GM12878 (cell line): ENCODE measurements at regions not wholly inside any gene's neighbourhood (a gene's known extent, or its start where the extent isn't known, plus 50 kb on each side); places are given as distances from the start of the nearest gene placed in this dataset.

Source experiments
- ATAC-seq: fragments of 200-7000 bp; cut with Tn5 transposase; 3 replicates; pipeline ENCODE4 v1.9.1; 2020; ENCODE audit warnings: mild to moderate bottlenecking, moderate library complexity
- BruUV-seq: library from RNA; stranded (reverse); fragments of 400-500 nt; replicated peaks from 2 replicates; lab custom pipeline; 2021; lab: Mats Ljungman, UMichigan
- CTCF ChIA-PET: fragments of 300-600 bp; sonication (Branson Sonifier 250); formaldehyde crosslinking; extraction: SDS; loops from one replicate; lab custom pipeline; 2021; ENCODE audit warnings: inconsistent platforms; lab: Yijun Ruan, JAX
- POLR2A ChIA-PET: fragments of 350-600 bp; formaldehyde crosslinking; extraction: SDS; loops from one replicate; lab custom pipeline; 2021; ENCODE audit warnings: inconsistent platforms; lab: Charles Lee
- RAD21 ChIA-PET: fragments of 300-600 bp; sonication (Branson Sonifier 250); formaldehyde crosslinking; loops from one replicate; lab custom pipeline; 2023; ENCODE audit warnings: antibody characterized with exemption; ENCODE audit not compliant: unreplicated experiment; lab: Charles Lee
- SMC1A ChIA-PET: fragments of 300-600 bp; sonication (Branson Sonifier 250); formaldehyde crosslinking; loops from one replicate; lab custom pipeline; 2023; ENCODE audit not compliant: unreplicated experiment, uncharacterized antibody; lab: Charles Lee
- DNase-seq: peaks from one replicate; pipeline ENCODE4 v3.0.0-alpha.2; 2011; ENCODE audit warnings: low read depth, low spot score
- FAIRE-seq: peaks from 3 replicates; lab custom pipeline; 2011; peaks lifted over from hg19 to GRCh38; lab: Jason Lieb, UNC
- H2AFZ ChIP-seq: 2 replicates; pipeline ENCODE4 v1.6.0; 2011; ENCODE audit warnings: low read depth, low read length, control low read depth; ENCODE audit not compliant: control insufficient read depth
- H3K27ac ChIP-seq: 2 replicates; pipeline ENCODE4 v1.5.1; 2011; ENCODE audit warnings: control low read depth; ENCODE audit not compliant: control insufficient read depth, insufficient read depth
- H3K27me3 ChIP-seq, 2 experiments: replicated peaks in 1 of 2; 2 replicates each; pipeline versions ENCODE4 v1.6.0 to v1.6.1; 2011; ENCODE audit warnings: low read length in 1 of 2; ENCODE audit not compliant: control insufficient read depth in 2 of 2, insufficient read depth in 2 of 2
- H3K36me3 ChIP-seq, 2 experiments: 2 replicates each; pipeline ENCODE4 v1.5.1; 2011; ENCODE audit warnings: low read length in 1 of 2; ENCODE audit not compliant: control insufficient read depth in 2 of 2, insufficient read depth in 2 of 2
- H3K4me1 ChIP-seq: 2 replicates; pipeline ENCODE4 v1.6.1; 2011; ENCODE audit warnings: mild to moderate bottlenecking, low read length, moderate library complexity, mixed read lengths; ENCODE audit not compliant: control insufficient read depth, insufficient read depth
- H3K4me2 ChIP-seq: 2 replicates; pipeline ENCODE4 v1.6.0; 2011; ENCODE audit warnings: control low read depth; ENCODE audit not compliant: control insufficient read depth, insufficient read depth
- H3K4me3 ChIP-seq: fragments of 200-600 bp; sonication (generic); 2 replicates; pipeline ENCODE4 v1.5.1; 2016
- H3K79me2 ChIP-seq: 2 replicates; pipeline ENCODE4 v1.6.0; 2011; ENCODE audit warnings: low read length; ENCODE audit not compliant: control insufficient read depth, insufficient read depth
- H3K9ac ChIP-seq: 2 replicates; pipeline ENCODE4 v1.8.0; 2011; ENCODE audit warnings: low read length, control low read depth, mixed read lengths; ENCODE audit not compliant: control insufficient read depth, insufficient read depth
- H3K9me3 ChIP-seq: replicated peaks from 3 replicates; pipeline ENCODE4 v1.5.1; 2011; ENCODE audit warnings: mild to moderate bottlenecking, low read length; ENCODE audit not compliant: control insufficient read depth, insufficient read depth
- H4K20me1 ChIP-seq: 2 replicates; pipeline ENCODE4 v1.6.0; 2011; ENCODE audit not compliant: control insufficient read depth, insufficient read depth
- CHD2 ChIP-seq: IDR thresholded peaks from 2 replicates; pipeline ENCODE4 v1.6.1; 2011; ENCODE audit warnings: low read depth, low read length, improper control_type of control experiment, borderline replicate concordance
- ETV6 ChIP-seq, 2 experiments: fragments of 450-650 bp in 1 of 2; IDR thresholded peaks in 1 of 2; conservative IDR thresholded peaks in 1 of 2; 2 replicates each; pipeline ENCODE4 v1.6.1; 2014; ENCODE audit warnings: antibody characterized with exemption in 1 of 2, borderline replicate concordance in 1 of 2, low read depth in 1 of 2, mild to moderate bottlenecking in 1 of 2, moderate library complexity in 1 of 2
- IRF4 ChIP-seq: IDR thresholded peaks from 2 replicates; pipeline ENCODE4 v1.6.1; 2011; ENCODE audit warnings: low read depth, low read length
- NBN ChIP-seq: fragments of 450-650 bp; IDR thresholded peaks from 2 replicates; pipeline ENCODE4 v1.6.1; 2016
- NFYB ChIP-seq: IDR thresholded peaks from 2 replicates; pipeline ENCODE4 v1.6.1; 2011; ENCODE audit warnings: low read depth, mild to moderate bottlenecking, low read length, improper control_type of control experiment, moderate library complexity; ENCODE audit not compliant: insufficient read depth
- NRF1 ChIP-seq: conservative IDR thresholded peaks from 2 replicates; pipeline ENCODE4 v1.6.1; 2011; ENCODE audit warnings: mild to moderate bottlenecking, low read depth, low read length, improper control_type of control experiment
- SIN3A ChIP-seq: IDR thresholded peaks from 2 replicates; pipeline ENCODE4 v1.6.1; 2012; ENCODE audit warnings: low read depth, low read length, improper control_type of control experiment
- SIX5 ChIP-seq: IDR thresholded peaks from 2 replicates; pipeline ENCODE4 v1.6.1; 2011; ENCODE audit warnings: mild to moderate bottlenecking, low read depth, low read length, moderate library complexity; ENCODE audit not compliant: severe bottlenecking
- SMARCA5 ChIP-seq: fragments of 450-650 bp; IDR thresholded peaks from 2 replicates; pipeline ENCODE4 v1.6.1; 2017; ENCODE audit warnings: mild to moderate bottlenecking
- SMC3 ChIP-seq: IDR thresholded peaks from 2 replicates; pipeline ENCODE4 v1.6.1; 2011; ENCODE audit warnings: low read length, improper control_type of control experiment, borderline replicate concordance
- STAT1 ChIP-seq: fragments of 450-650 bp; conservative IDR thresholded peaks from 2 replicates; pipeline ENCODE4 v1.6.1; 2014; ENCODE audit warnings: antibody characterized with exemption, mild to moderate bottlenecking
- SUZ12 ChIP-seq: fragments of 200-600 bp; sonication (generic); IDR thresholded peaks from one replicate; pipeline ENCODE4 v1.6.1; 2018; ENCODE audit warnings: antibody characterized with exemption, mild to moderate bottlenecking; ENCODE audit not compliant: unreplicated experiment
- TBL1XR1 ChIP-seq: IDR thresholded peaks from 2 replicates; pipeline ENCODE4 v1.6.1; 2012; ENCODE audit warnings: low read depth, low read length, improper control_type of control experiment
- YBX1 ChIP-seq: fragments of 450-650 bp; IDR thresholded peaks from 2 replicates; pipeline ENCODE4 v1.6.1; 2016; ENCODE audit warnings: antibody characterized with exemption
- WGBS: methylation state at CpG from one replicate; pipeline ENCODE4 v1.1.6; 2016; ENCODE audit warnings: low lambda C conversion rate; ENCODE audit not compliant: insufficient replicate concordance, insufficient coverage; ENCODE audit errors: missing lambda C conversion rate; 5-methylcytosine and 5-hydroxymethylcytosine counted together
- in situ Hi-C: fragments of 300-500 bp; cut with MboI; formaldehyde crosslinking; loops from 9 replicates; pipeline ENCODE4 v1.14.3; 2018; ENCODE audit warnings: mixed read lengths
- intact Hi-C: fragments of 100-400 bp; cut with micrococcal nuclease; formaldehyde crosslinking; loops from one replicate; pipeline ENCODE4 v1.14.2; 2022; ENCODE audit not compliant: unreplicated experiment
- TF ChIP-seq, protein P1 (sequence below), 3 experiments: IDR thresholded peaks in 2 of 3; conservative IDR thresholded peaks in 1 of 3; 2 replicates each; pipeline ENCODE4 v1.5.1; 2011; ENCODE audit warnings: low read depth in 3 of 3, low read length in 3 of 3, mild to moderate bottlenecking in 3 of 3, control low read depth in 2 of 3, moderate library complexity in 2 of 3, inconsistent platforms in 1 of 3, mixed read lengths in 1 of 3; ENCODE audit not compliant: control insufficient read depth in 2 of 3, insufficient read depth in 1 of 3; ENCODE audit errors: extremely low read depth in 1 of 3
- TF ChIP-seq, protein P2 (sequence below): IDR thresholded peaks from 2 replicates; pipeline ENCODE4 v1.6.1; 2011; ENCODE audit warnings: low read depth, low read length, improper control_type of control experiment, borderline replicate concordance
- TF ChIP-seq, protein P3 (sequence below): fragments of 450-650 bp; IDR thresholded peaks from 2 replicates; pipeline ENCODE4 v1.6.1; 2017; ENCODE audit warnings: mild to moderate bottlenecking, moderate library complexity

DNA sequence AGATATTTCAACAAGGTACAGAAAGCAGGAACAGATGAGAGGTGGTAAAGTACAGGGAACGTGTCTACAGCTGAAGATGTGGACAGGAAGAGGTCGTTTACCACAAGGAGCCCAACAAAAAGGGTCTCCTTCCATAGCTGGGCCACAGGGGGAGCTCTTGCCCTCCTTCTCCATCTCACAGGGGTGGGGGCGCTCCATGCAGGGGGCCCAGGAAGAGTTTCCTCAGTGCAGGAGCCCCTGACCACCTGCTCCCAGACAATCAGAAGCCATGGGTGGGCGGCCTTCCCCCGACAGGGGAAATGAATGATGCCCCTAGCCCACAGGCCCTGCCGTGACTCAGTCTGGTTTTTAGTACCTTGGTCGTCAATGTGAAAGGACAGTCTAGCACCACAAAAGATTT is 163.6 kb upstream of the ZNF516 start (continued):
- TF ChIP-seq, protein P1, sequence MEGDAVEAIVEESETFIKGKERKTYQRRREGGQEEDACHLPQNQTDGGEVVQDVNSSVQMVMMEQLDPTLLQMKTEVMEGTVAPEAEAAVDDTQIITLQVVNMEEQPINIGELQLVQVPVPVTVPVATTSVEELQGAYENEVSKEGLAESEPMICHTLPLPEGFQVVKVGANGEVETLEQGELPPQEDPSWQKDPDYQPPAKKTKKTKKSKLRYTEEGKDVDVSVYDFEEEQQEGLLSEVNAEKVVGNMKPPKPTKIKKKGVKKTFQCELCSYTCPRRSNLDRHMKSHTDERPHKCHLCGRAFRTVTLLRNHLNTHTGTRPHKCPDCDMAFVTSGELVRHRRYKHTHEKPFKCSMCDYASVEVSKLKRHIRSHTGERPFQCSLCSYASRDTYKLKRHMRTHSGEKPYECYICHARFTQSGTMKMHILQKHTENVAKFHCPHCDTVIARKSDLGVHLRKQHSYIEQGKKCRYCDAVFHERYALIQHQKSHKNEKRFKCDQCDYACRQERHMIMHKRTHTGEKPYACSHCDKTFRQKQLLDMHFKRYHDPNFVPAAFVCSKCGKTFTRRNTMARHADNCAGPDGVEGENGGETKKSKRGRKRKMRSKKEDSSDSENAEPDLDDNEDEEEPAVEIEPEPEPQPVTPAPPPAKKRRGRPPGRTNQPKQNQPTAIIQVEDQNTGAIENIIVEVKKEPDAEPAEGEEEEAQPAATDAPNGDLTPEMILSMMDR (IDR thresholded peaks at IDR 0.05 in 2 of 3, conservative IDR thresholded peaks at IDR 0.05 in 1 of 3; ENCODE audit: control insufficient read depth in 2 of 3, extremely low read depth in 1 of 3, insufficient read depth in 1 of 3, low read depth in 3 of 3, low read length in 3 of 3): peak; percentile 22 to 42 (median 42); a peak in 5 of 6 replicates
- no peak for TF ChIP-seq SIN3A
- TF ChIP-seq IRF4: no peak
- no peak for TF ChIP-seq NFYB

DNA sequence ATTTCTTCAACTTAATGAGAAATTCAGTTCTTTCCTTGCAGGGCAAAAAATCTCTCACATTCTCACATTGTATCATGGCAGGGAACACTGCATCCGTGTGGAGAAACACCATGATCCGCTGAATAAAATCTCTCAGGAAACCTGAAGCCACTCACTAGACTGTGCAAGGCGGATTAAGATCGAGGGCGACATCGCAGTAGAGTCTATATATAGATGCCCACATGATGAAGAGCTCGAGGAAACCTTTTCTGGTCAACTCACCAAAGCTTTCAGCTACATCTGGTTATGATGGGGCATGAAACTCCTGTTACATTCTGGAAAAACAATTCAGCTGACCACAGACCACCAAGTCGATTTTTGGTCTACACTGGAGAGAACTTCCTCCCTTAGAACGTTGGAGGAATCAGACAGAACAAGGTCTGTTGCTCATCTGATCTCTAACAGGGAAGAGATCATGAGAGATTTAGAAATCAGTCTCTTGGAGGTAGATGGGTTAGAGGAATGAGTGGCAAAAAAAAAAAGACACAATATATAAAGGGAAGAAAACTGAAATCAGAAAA is 162.9 kb upstream of the ZNF516 start:
- 4% methylated on average over 9 of the region's 9 CpGs for WGBS
- Histone ChIP-seq H3K9ac (no peak overlapping the region), H3K27me3 (peaks cover 4% of the 10 kb centered on the region in 2 experiments; a peak in 3 of 4 replicates), H3K9me3 (no peaks in the 10 kb centered on the region), H4K20me1 (no peaks in the 10 kb centered on the region), H3K4me1 (peaks cover 5% of the 10 kb centered on the region; the same call in 1 of the 2 replicates), H3K4me2 (0 out of 2 replicates have a peak overlapping the region, but pooled peaks have one; percentile 2), H2AFZ (no peak overlapping the region), H3K4me3 (no peak overlapping the region), H3K27ac (no peak overlapping the region), H3K79me2 (no peaks in the 10 kb centered on the region), H3K36me3 (no peaks in the 10 kb centered on the region)
- intact Hi-C loops (no loop called here), in situ Hi-C loops (no loop called here)
- CTCF ChIA-PET: interaction anchor here (0.6 to 2.1 kb wide), 7 partner anchors 9 to 898 kb away, joined by 3 to 10 read pairs (median 5); no protein-coding TSS in a partner anchor
- no peak for ATAC-seq
- RAD21 ChIA-PET: interaction anchor here (0.9 to 1.0 kb wide), 2 partner anchors 52 to 258 kb away, joined by 3 read pairs; no protein-coding TSS in a partner anchor
- TF ChIP-seq NBN (no peak), TBL1XR1 (no peak), SIX5 (no peak), SMC3 (no peak), CHD2 (no peak), YBX1 (no peak), STAT1 (no peak), ETV6 (conservative IDR thresholded peaks at IDR 0.05 in 1 of 2, IDR thresholded peaks at IDR 0.05 in 1 of 2; ENCODE audit: borderline replicate concordance in 1 of 2, low read depth in 1 of 2) (no peak), SMARCA5 (no peak), SUZ12 (no peak), NRF1 (no peak)
- TF ChIP-seq, protein P2, sequence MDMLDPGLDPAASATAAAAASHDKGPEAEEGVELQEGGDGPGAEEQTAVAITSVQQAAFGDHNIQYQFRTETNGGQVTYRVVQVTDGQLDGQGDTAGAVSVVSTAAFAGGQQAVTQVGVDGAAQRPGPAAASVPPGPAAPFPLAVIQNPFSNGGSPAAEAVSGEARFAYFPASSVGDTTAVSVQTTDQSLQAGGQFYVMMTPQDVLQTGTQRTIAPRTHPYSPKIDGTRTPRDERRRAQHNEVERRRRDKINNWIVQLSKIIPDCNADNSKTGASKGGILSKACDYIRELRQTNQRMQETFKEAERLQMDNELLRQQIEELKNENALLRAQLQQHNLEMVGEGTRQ: no peak
- TF ChIP-seq, protein P3, sequence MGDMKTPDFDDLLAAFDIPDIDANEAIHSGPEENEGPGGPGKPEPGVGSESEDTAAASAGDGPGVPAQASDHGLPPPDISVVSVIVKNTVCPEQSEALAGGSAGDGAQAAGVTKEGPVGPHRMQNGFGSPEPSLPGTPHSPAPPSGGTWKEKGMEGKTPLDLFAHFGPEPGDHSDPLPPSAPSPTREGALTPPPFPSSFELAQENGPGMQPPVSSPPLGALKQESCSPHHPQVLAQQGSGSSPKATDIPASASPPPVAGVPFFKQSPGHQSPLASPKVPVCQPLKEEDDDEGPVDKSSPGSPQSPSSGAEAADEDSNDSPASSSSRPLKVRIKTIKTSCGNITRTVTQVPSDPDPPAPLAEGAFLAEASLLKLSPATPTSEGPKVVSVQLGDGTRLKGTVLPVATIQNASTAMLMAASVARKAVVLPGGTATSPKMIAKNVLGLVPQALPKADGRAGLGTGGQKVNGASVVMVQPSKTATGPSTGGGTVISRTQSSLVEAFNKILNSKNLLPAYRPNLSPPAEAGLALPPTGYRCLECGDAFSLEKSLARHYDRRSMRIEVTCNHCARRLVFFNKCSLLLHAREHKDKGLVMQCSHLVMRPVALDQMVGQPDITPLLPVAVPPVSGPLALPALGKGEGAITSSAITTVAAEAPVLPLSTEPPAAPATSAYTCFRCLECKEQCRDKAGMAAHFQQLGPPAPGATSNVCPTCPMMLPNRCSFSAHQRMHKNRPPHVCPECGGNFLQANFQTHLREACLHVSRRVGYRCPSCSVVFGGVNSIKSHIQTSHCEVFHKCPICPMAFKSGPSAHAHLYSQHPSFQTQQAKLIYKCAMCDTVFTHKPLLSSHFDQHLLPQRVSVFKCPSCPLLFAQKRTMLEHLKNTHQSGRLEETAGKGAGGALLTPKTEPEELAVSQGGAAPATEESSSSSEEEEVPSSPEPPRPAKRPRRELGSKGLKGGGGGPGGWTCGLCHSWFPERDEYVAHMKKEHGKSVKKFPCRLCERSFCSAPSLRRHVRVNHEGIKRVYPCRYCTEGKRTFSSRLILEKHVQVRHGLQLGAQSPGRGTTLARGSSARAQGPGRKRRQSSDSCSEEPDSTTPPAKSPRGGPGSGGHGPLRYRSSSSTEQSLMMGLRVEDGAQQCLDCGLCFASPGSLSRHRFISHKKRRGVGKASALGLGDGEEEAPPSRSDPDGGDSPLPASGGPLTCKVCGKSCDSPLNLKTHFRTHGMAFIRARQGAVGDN: no peak
- FAIRE-seq: no peak
- SMC1A ChIA-PET: interaction anchor here (0.7 to 1.9 kb wide), 3 partner anchors 29 to 52 kb away, joined by 3 to 5 read pairs (median 4); no protein-coding TSS in a partner anchor
- DNase-seq: no peak
- no TSS peak for BruUV-seq
- POLR2A ChIA-PET: no interaction called here
